GM12891 (cell line): ENCODE measurements at regions not wholly inside any gene's neighbourhood (a gene's known extent, or its start where the extent isn't known, plus 50 kb on each side); places are given as distances from the start of the nearest gene placed in this dataset.

Experiments
- POLR2A ChIP-seq: IDR thresholded peaks from 2 replicates; pipeline ENCODE4 v1.6.1; 2011; ENCODE audit warnings: low read depth, low read length, control low read depth
- POLR2AphosphoS5 ChIP-seq: IDR thresholded peaks from 2 replicates; pipeline ENCODE4 v1.6.1; 2011; ENCODE audit warnings: low read depth, low read length, control low read depth
- POU2F2 ChIP-seq: IDR thresholded peaks from 2 replicates; pipeline ENCODE4 v1.6.1; 2011; ENCODE audit warnings: low read depth, mild to moderate bottlenecking, control low read depth, low read length, moderate library complexity
- TAF1 ChIP-seq: IDR thresholded peaks from 2 replicates; pipeline ENCODE4 v1.6.1; 2011; ENCODE audit warnings: low read depth, low read length, control low read depth

GRCh38 chr3:64792445-64792844 is 104.6 kb upstream of the ADAMTS9 start:
- TF ChIP-seq POLR2AphosphoS5 (no peak), TAF1 (no peak), POLR2A (no peak), POU2F2 (no peak)
